ENCODE measurements at regions not wholly inside any gene's neighbourhood (a gene's known extent, or its start where the extent isn't known, plus 50 kb on each side); places are given as distances from the start of the nearest gene placed in this dataset.

DNA sequence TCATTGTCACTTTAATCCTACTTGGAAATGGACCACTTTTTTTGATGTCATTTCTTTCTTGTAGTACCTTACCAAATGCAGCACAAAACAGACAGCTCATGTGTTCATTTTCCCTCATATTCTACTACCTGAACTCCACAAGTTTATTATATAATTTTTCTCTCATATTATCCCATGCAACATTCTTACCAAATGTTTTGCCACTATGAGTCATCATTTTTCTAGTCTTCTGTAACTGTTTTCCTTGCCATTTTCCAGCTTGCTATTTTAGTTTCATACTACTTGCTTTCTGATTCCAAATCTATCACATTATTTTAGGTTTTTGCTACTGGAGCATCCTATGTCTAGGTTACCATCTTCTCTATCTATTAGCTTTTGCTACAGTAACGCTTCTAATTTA lies 332.7 kb downstream of the ZFHX3 start (continued):
- no peak for TF ChIP-seq RAD21 (IDR thresholded peaks at IDR 0.05 in 1 of 2, conservative IDR thresholded peaks at IDR 0.05 in 1 of 2; ENCODE audit: low read depth in 2 of 2, low read length in 2 of 2)
- no peak for TF ChIP-seq RNF2 (IDR thresholded peaks at IDR 0.05; ENCODE audit: borderline replicate concordance, low read depth, low read length, missing control alignments, poor library complexity, severe bottlenecking)
- TF ChIP-seq, protein P1, sequence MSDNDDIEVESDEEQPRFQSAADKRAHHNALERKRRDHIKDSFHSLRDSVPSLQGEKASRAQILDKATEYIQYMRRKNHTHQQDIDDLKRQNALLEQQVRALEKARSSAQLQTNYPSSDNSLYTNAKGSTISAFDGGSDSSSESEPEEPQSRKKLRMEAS (IDR thresholded peaks at IDR 0.05): no peak
- TF ChIP-seq TBP (IDR thresholded peaks at IDR 0.05; ENCODE audit: low read depth, low read length): no peak
- TF ChIP-seq, protein P2, sequence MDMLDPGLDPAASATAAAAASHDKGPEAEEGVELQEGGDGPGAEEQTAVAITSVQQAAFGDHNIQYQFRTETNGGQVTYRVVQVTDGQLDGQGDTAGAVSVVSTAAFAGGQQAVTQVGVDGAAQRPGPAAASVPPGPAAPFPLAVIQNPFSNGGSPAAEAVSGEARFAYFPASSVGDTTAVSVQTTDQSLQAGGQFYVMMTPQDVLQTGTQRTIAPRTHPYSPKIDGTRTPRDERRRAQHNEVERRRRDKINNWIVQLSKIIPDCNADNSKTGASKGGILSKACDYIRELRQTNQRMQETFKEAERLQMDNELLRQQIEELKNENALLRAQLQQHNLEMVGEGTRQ (IDR thresholded peaks at IDR 0.05; ENCODE audit: low read length): no peak
- TF ChIP-seq, protein P3, sequence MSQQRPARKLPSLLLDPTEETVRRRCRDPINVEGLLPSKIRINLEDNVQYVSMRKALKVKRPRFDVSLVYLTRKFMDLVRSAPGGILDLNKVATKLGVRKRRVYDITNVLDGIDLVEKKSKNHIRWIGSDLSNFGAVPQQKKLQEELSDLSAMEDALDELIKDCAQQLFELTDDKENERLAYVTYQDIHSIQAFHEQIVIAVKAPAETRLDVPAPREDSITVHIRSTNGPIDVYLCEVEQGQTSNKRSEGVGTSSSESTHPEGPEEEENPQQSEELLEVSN (IDR thresholded peaks at IDR 0.05): no peak
- TF ChIP-seq ASH2L (IDR thresholded peaks at IDR 0.05; ENCODE audit: low read length): no peak
- no peak for TF ChIP-seq POU5F1 (IDR thresholded peaks at IDR 0.05; ENCODE audit: low read depth, low read length)
- no peak for TF ChIP-seq EZH2 (IDR thresholded peaks at IDR 0.05; ENCODE audit: low read depth, low read length, severe bottlenecking)
- TF ChIP-seq HDAC6 (IDR thresholded peaks at IDR 0.05; ENCODE audit: low read depth, low read length): no peak
